ENCODE measurements at regions not wholly inside any gene's neighbourhood (a gene's known extent, or its start where the extent isn't known, plus 50 kb on each side); places are given as distances from the start of the nearest gene placed in this dataset.
A peak's percentile ranks its signal among the peaks of the same experiment; 100 is the strongest.
"Not testable (repeated sequence)": the region's sequence is repeated elsewhere in the genome, so short reads cannot be mapped to it uniquely, and the experiment has no call there.

- no peak for DNase-seq (ENCODE audit: low spot score)
Observed at GRCh38 chr1:30123896-30124295, 599.5 kb downstream of the MATN1 start.

- no peak for DNase-seq (ENCODE audit: low spot score)
Observed at GRCh38 chr1:30123036-30123435, 600.3 kb downstream of the MATN1 start.

GRCh38 chr1:30120245-30121000, 603.0 kb downstream of the MATN1 start:
- no peak for DNase-seq (ENCODE audit: low spot score)

- no peak for DNase-seq (ENCODE audit: low spot score)
Observed at GRCh38 chr1:30117685-30118084, 605.7 kb downstream of the MATN1 start.

DNA sequence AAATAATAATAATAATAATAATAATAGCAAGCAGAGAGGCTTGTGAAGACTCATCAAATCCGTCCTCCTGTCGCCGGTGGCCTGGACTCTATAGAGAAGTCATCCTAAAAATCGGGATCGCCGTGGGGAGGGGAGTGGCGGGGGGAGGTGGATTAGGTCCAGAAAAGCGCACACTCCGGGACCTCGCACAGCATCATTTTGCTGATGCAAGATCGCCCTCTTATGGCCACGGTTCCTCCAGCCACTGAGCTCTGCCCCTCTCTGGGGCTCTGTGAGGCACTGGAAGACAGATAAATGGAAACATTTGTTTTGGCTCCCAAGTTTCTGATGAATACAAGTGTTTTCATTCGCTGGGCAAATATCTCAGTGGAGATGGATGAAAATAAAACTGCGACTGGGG, 612.0 kb downstream of the MATN1 start:
- DNase-seq (ENCODE audit: low spot score): peak; percentile 62

- DNase-seq (ENCODE audit: low spot score): no peak
Observed at GRCh38 chr1:30110846-30111245, 612.5 kb downstream of the MATN1 start.

DNA sequence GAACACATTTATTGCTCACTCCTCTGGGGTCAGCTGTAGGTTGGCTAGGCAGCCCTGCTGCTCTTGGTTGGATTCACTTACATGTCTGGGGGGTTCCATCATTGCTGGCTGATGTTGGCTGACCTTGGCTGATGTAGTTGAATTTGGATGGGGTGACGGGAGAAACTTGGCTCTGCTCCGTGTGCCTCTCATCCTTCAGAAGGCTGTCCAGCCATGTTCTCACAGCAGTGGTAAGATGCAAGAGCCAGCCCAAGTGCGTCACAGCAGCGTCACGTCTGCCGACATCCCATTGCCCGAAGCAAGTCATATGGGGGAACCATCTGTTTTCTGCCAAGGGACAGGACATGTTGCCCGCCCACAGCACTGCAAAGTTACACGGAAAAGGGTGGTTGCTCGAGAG, 613.5 kb downstream of the MATN1 start:
- DNase-seq (ENCODE audit: low spot score): peak; percentile 30

GRCh38 chr1:30108186-30108585, 615.2 kb downstream of the MATN1 start:
- DNase-seq (ENCODE audit: low spot score): no peak

DNA sequence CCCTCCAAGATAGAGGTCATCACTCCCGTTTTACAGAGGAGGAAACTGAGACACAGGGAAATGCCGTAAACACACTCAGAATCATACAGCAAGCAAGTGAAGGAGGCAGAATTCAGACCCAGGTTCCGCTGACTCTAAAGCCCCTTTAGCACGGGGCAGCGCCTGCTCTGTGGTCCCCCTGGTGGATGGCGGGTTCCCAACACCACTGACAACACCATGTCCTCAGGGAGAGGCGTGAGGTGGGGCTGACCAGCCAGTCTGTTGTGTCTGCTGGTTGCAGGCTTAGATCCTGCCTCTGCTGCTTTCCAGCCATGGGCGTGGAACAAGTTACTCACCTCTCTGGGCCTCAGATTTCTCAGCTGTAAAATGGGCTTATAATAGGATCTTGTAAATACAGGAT, 617.3 kb downstream of the MATN1 start:
- peak; percentile 39 for DNase-seq (ENCODE audit: low spot score)

GRCh38 chr1:30104551-30104950, 618.8 kb downstream of the MATN1 start:
- no peak for DNase-seq (ENCODE audit: low spot score)

DNA sequence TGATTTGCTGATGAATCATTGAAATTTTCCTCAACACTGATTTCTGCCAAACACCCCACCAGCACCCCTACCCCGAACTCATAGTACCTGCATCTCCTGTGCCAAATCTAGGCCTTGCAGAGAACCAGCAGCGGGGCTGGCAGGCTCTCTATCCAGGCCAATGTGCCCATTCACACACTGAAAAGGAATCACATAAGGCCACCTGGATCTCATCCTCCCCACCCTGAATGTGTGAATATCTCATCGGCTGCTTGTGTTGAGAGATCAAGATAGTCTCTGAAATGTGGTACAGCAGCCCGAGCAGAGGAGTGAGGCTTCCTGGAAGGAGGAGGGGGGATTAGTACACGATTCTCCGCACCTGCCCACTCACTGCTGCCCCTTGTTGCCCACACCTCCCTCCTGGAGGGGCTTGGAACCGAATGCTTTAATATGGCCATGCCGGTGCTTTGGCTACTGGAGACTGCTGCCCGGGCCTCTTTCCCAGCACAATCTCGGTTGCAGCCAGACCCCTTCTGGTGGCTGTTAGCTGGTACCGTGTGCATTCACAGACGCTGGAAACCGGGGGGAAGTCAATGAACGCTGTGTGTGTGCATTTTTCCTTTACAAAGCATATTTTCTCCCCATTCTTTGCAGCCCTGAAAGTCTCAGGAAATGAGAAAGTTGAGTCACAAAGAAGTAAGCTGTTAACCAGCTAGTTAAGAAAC, 619.5 kb downstream of the MATN1 start:
- DNase-seq (ENCODE audit: low spot score): no peak

GRCh38 chr1:30102605-30103004, 620.8 kb downstream of the MATN1 start:
- no peak for DNase-seq (ENCODE audit: low spot score)

DNA sequence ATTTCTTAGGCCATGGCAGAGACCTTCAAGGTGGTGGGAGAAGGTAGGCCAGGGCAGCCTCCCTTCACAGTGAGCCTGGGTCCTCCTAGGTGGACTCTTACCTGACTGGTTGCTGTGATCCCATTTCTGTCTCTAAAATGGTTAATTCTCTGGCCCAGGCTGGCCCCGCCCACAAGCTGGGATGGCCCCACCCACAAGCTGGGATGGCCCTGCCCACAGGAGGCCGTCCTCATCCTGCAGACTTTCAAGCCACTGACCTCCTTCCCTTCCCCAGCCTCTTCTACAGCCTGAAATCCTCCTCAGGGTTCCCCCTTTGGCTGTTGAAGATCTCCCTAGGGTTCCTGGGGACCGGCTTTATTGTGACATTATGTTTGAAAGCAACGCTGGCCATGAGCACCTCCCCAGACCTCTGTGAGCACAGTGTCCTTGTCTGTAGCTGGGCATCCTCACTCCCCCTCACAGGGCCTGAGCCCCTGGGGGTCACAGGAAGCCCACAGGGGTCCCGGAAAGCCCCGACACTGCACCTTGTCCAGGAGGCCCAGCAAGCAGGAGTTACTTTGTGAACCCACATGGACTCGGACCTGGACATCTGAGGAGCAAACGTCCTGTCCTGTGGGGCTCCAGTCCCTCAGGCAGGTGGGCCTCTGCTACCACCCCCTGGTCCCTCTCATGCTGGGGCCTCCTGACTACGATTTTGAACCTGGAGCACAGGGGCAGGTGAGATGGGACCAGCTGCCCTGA, 621.7 kb downstream of the MATN1 start:
- DNase-seq (ENCODE audit: low spot score): peak; percentile 11

- no peak for DNase-seq (ENCODE audit: low spot score)
Observed at GRCh38 chr1:30101016-30101415, 622.4 kb downstream of the MATN1 start.

- DNase-seq (ENCODE audit: low spot score): no peak
Observed at GRCh38 chr1:30100524-30100862, 622.9 kb downstream of the MATN1 start.

DNA sequence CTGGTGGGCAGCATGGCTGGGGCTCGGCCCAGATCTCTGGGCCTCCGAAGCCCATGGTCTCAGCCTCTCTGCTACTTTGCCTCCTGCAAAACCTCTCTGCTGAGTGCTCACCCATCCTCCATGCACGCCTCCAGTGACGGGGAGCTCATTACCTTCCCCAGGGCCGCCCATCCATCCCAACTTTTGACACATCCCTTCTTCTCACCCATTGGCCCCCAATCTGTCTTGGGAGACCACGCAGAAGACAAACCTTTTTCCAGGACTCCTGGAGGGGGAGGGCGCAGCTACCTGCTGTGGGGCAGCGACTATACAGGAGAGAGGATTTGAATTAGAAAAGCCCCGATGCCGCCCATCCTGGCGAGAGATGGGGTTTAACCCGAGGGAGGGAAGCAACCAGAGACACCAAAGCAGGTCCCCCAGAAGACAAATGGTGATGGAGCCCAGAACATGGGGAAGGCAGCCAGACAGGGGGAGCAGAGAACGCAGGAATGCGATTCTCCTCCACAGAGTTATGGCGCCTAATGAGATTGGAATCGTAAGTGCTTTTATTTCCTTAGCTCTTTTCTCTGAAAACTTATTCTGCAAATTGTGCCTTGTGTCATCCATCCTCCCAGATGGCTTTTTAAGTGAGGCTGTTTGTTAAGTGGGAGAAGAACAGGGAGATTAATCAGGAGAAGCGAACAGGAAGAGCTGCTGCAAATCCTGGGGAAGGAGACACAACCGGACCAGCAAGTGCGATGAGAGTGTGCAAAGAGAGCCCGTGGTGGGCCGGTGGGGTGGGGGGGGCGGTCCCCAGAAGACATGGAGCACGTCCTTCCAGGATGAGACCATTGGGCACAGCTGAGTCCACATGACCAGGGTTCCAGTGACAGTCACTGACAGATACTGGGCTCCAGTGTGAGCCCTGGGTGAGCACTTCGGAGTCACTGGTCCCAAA, 623.5 kb downstream of the MATN1 start:
- DNase-seq (ENCODE audit: low spot score): no peak

- DNase-seq (ENCODE audit: low spot score): not testable (repeated sequence)
Observed at GRCh38 chr1:30097851-30098250, 625.5 kb downstream of the MATN1 start.

- no peak for DNase-seq (ENCODE audit: low spot score)
Observed at GRCh38 chr1:30095451-30096025, 627.8 kb downstream of the MATN1 start.

DNA sequence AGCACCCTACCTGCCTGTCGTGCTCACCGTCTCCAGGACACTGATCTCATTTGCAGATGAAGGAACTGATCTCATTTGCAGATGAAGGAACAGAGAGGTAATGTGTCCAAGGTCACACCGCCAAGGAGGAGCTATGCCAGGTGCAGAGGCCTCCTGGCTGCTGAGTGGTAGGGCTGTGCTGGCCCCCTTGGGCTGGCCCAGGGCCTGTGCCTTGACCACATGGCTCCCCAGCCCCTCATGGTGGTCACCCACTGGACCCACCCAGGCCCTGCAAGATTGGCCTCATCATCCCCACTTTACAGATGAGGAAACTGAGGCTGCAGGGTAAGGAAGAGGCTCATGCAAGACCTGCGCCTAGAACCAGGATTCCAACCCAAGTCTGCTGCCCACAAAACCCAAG, 628.3 kb downstream of the MATN1 start:
- no peak for DNase-seq (ENCODE audit: low spot score)

DNA sequence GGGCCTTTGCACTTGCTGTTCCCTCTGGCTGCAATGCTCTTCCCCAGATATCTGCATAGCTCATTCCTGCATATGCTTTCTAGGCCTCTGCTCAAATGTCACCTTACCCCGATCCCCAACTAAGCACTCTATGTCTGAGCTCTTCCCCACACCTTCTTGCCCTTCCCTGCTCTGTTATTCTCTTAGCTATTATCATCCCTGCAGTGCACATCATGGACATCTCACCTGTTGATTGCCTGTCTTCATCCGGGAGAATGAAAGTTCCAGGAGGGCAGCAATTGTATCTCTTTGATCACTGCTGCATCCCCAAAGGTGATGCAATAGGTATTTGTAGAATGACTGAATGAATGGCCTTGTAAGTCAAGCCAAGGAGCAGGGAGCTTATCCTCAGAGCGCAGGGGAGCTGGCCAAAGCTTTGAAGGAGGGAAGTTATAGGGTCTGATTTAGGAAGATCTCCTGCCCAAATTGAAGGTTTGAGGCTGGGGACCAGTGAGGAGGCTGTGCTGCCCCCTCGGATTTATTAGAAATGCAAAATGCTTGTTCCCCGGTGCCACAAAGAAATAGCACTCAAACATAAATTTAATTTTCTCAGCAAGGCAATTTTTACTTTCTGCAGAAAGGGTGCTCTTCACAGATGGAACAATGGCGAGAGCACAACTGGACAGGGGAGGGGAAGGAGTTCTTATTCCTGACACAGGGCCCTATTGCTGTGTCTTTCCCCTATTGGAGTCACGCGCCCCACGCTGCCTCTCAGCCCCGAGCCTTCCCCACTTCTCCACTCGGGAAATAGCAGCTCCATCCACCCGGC, 631.1 kb downstream of the MATN1 start:
- no peak for DNase-seq (ENCODE audit: low spot score)

All from AG08395 (cell line).